ENCODE measurements at regions not wholly inside any gene's neighbourhood (a gene's known extent, or its start where the extent isn't known, plus 50 kb on each side); places are given as distances from the start of the nearest gene placed in this dataset.

GRCh38 chr18:8938817-8939216, 163.7 kb upstream of the NDUFV2 start:
- in situ Hi-C loops (cut with HindIII; ENCODE audit: extremely low pct_ligation_motif_present, low pct_unique_long_range_greater_than_20kb) = no loop called here
- intact Hi-C loops (cut with micrococcal nuclease; ENCODE audit: unreplicated experiment) = no loop called here

More at GRCh38 chr18:8938817-8939216, 163.7 kb upstream of the NDUFV2 start:
- Histone ChIP-seq H4K20me1 (ENCODE audit: insufficient read depth, low read length) (no peaks in the 10 kb centered on the region), H3K27ac (ENCODE audit: extremely low read length, insufficient read depth, low read length) (no peak overlapping the region), H3K9ac (ENCODE audit: insufficient read depth, low read depth, low read length) (no peak overlapping the region), H3K27me3 (ENCODE audit: control insufficient read depth in 1 of 2, insufficient read depth in 2 of 2, low read length in 2 of 2) (no peaks in the 10 kb centered on the region; a peak in 1 of 5 replicates), H3K4me1 (ENCODE audit: insufficient read depth, low read length) (no peaks in the 10 kb centered on the region), H2AFZ (ENCODE audit: low read length) (no peak overlapping the region), H3K9me3 (ENCODE audit: low read length) (no peaks in the 10 kb centered on the region), H3K4me2 (ENCODE audit: low read depth, low read length) (no peak overlapping the region), H3K36me3 (replicated peaks in 1 of 2; ENCODE audit: control insufficient read depth in 1 of 2, insufficient read depth in 2 of 2, low read length in 2 of 2) (no peaks in the 10 kb centered on the region), H3K79me2 (ENCODE audit: insufficient read depth, low read length) (no peaks in the 10 kb centered on the region), H3K4me3 (replicated peaks in 1 of 3; ENCODE audit: insufficient read depth in 1 of 3, low read depth in 2 of 3, low read length in 3 of 3) (no peak overlapping the region)
- WGBS (ENCODE audit: low lambda C conversion rate) = 29% methylated on average over 5 of the region's 7 CpGs
- no peak for TF ChIP-seq NCOA5 (CRISPR knock-in tag; IDR thresholded peaks at IDR 0.05)
- no peak for TF ChIP-seq ZNF17 (CRISPR knock-in tag; IDR thresholded peaks at IDR 0.05)
- no peak for TF ChIP-seq PITX1 (CRISPR knock-in tag; IDR thresholded peaks at IDR 0.05)
- no peak for TF ChIP-seq PHF8 (CRISPR knock-in tag; IDR thresholded peaks at IDR 0.05)
- TF ChIP-seq ARNT (IDR thresholded peaks at IDR 0.05) = no peak
- TF ChIP-seq, protein P1, sequence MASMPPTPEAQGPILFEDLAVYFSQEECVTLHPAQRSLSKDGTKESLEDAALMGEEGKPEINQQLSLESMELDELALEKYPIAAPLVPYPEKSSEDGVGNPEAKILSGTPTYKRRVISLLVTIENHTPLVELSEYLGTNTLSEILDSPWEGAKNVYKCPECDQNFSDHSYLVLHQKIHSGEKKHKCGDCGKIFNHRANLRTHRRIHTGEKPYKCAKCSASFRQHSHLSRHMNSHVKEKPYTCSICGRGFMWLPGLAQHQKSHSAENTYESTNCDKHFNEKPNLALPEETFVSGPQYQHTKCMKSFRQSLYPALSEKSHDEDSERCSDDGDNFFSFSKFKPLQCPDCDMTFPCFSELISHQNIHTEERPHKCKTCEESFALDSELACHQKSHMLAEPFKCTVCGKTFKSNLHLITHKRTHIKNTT (CRISPR knock-in tag; IDR thresholded peaks at IDR 0.05) = no peak
- TF ChIP-seq, protein P2, sequence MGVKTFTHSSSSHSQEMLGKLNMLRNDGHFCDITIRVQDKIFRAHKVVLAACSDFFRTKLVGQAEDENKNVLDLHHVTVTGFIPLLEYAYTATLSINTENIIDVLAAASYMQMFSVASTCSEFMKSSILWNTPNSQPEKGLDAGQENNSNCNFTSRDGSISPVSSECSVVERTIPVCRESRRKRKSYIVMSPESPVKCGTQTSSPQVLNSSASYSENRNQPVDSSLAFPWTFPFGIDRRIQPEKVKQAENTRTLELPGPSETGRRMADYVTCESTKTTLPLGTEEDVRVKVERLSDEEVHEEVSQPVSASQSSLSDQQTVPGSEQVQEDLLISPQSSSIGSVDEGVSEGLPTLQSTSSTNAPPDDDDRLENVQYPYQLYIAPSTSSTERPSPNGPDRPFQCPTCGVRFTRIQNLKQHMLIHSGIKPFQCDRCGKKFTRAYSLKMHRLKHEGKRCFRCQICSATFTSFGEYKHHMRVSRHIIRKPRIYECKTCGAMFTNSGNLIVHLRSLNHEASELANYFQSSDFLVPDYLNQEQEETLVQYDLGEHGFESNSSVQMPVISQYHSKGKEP (CRISPR knock-in tag; IDR thresholded peaks at IDR 0.05) = no peak
- TF ChIP-seq HMGA1 (CRISPR knock-in tag; conservative IDR thresholded peaks at IDR 0.05) = no peak
- TF ChIP-seq MIXL1 (CRISPR knock-in tag; IDR thresholded peaks at IDR 0.05) = no peak
- TF ChIP-seq ZNF703 (CRISPR knock-in tag; IDR thresholded peaks at IDR 0.05; ENCODE audit: borderline replicate concordance) = no peak
- no peak for TF ChIP-seq NRL (CRISPR knock-in tag; IDR thresholded peaks at IDR 0.05; ENCODE audit: borderline replicate concordance)
- no peak for TF ChIP-seq GTF3A (CRISPR knock-in tag; conservative IDR thresholded peaks at IDR 0.05)
- TF ChIP-seq ZNF772 (CRISPR knock-in tag; IDR thresholded peaks at IDR 0.05) = no peak
- TF ChIP-seq PRDM10 (CRISPR knock-in tag; IDR thresholded peaks at IDR 0.05; ENCODE audit: low read depth) = no peak
- TF ChIP-seq MIER2 (CRISPR knock-in tag; IDR thresholded peaks at IDR 0.05) = no peak
- TF ChIP-seq CEBPG (CRISPR knock-in tag; IDR thresholded peaks at IDR 0.05) = no peak
- TF ChIP-seq KDM2A (CRISPR knock-in tag; IDR thresholded peaks at IDR 0.05; ENCODE audit: borderline replicate concordance, low read depth) = no peak
- ATAC-seq = no peak
- CTCF ChIA-PET (ENCODE audit: low intra/inter-chr PET ratio, low total read pairs) = no interaction called here
- POLR2A ChIA-PET = no interaction called here
- no peak for FAIRE-seq
- DNase-seq (ENCODE audit: low spot score) = no peak
- no TSS peak for BruUV-seq (replicated peaks)
